GM19023 (cell line): ENCODE measurements at regions not wholly inside any gene's neighbourhood (a gene's known extent, or its start where the extent isn't known, plus 50 kb on each side); places are given as distances from the start of the nearest gene placed in this dataset.
"Not testable (repeated sequence)": the region's sequence is repeated elsewhere in the genome, so short reads cannot be mapped to it uniquely, and the experiment has no call there.

ENCODE experiments used
- ATAC-seq: cut with Tn5 transposase; IDR thresholded peaks from one replicate; pipeline ENCODE4 v1.9.1; 2021; ENCODE audit warnings: mild to moderate bottlenecking, moderate library complexity; ENCODE audit not compliant: unreplicated experiment

DNA sequence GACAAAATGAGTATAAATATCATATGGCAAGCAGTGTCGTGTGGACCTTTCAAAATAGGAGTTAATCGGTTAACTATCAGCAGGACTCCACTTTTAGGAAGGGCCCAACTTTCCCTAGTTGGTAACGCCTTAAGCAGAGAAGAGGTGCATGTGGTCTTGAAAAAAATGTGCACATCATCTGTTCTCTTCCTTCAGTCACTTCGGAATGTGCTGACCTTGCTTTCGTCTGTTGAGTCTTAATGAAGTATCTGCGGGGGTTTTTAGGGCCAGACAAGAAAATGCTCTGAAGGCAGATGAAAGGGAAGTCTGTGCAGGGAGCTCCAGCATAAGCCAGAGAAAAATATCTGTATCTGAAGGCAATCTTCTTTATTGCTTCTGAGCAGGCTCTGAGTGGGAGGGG is 185.2 kb downstream of the AEBP2 start:
- no peak for ATAC-seq

DNA sequence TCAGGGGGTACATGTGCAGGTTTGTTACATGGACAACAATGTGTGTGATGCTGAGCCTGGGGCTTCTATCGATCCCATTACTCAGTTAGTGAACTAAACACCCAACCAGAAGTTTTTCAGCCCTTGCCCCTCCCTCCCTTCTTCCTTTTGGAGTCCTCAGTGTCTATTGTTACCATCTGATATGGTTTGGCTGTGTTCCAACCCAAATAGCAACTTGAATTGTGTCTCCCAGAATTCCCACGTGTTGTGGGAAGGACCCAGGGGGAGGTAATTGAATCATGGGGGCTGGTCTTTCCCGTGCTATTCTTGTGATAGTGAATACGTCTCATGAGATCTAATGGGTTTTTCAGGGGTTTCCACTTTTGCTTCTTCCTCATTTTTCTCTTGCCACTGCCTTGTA is 186.3 kb downstream of the AEBP2 start:
- ATAC-seq: not testable (repeated sequence)

DNA sequence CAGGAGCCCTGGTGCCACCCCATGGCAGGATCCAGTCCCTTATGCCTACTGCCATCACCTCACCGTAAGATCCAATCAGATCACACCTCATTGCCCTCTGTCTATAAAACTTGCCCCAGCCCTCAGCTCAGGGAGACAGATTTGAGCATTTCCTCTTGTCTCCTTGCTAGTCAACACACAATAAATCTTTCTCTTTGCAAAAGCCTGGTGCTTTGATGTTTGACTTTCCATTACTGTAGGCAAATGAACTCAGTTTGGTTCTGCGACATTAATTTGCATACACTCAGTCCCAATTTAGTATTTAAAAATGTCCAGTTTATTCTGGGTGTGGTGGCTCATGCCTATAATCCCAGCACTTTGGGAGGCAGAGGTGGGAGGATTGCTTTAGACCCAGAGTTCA is 188.4 kb downstream of the AEBP2 start:
- no peak for ATAC-seq

DNA sequence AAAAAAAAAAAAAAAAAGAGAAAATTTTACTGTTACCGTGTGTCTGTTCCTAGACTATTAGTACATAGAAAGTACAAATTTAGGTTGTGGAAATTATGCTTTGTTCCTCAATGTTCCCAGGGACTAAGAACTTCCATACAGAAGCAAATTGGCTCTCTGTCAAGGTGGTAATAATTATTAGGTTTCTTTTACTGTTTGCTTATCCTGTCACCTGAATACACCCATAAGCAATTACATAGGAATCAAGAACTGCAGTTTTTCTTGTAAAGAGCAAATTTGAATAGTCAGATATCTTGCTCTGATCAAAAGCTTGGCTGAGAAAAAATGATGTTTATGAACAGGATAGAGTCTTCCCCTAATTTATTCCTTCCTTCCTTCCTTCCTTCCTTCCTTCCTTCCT is 191.2 kb downstream of the AEBP2 start:
- ATAC-seq: no peak

DNA sequence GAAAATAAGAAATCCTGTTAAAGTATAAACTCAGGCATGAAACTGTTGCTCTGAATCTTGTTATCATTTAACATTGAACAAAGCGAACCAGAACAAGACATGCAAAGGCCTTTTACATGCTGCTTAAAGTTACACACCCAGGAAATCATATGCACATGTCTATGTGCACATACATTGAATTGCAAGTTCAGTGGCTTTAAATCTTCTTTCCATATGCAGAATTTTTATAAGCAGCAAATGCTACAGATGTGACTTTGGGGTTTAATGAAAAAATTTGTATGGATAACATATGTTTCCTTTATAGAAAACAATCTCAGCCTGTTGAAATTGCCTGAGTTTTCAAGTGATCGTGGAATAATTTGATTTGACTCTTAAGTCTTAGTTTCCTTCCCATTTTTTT is 193.9 kb downstream of the AEBP2 start:
- no peak for ATAC-seq

DNA sequence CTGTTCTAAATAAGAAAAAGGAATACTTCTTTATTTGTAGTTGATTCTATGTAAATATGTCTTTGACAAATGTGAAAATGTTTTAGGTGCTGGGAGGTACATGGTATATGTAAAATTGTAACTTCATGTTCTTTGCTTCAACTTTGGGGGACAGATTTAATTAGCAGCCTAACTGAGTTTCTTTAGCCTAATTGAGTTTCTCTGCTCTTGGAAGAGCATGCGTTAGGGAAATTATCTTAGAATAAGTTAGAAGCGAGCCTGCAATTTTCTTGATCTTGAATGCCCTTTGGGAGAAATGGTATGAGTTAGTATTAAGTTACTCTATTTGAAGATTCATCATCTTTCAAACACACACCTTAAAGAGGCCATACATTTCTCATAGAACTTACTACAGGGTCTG is 194.3 kb downstream of the AEBP2 start:
- ATAC-seq: no peak

DNA sequence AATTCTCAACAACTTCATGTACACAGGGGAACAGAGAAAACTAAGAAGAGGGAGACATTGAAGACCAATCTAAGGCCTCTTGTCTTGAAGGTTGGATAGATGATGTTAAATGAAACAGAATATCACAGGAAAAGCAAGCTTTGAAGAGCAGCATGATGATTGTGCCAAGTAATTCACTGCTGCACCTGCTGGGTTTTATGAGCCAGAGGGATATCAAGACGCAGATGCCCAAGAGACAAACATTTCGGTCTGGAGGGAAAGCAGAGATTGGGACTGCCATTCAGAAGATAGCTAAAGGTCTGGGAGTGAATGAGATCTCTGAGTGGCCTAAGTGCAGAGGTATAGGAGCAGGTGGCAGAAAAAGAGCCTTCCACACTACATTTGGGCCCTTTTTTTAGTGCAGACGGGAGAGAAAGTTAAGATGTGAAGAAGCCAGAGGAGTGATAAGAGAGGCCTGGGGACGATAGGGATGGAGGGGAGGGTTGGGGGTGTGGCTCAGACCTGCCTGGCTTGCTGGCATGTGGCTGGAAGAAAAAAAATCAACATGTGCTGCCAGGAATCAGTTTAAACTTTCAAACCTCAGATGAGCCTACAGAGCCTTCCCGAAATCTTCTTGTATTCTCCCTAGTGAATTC is 200.6 kb downstream of the AEBP2 start:
- no peak for ATAC-seq

DNA sequence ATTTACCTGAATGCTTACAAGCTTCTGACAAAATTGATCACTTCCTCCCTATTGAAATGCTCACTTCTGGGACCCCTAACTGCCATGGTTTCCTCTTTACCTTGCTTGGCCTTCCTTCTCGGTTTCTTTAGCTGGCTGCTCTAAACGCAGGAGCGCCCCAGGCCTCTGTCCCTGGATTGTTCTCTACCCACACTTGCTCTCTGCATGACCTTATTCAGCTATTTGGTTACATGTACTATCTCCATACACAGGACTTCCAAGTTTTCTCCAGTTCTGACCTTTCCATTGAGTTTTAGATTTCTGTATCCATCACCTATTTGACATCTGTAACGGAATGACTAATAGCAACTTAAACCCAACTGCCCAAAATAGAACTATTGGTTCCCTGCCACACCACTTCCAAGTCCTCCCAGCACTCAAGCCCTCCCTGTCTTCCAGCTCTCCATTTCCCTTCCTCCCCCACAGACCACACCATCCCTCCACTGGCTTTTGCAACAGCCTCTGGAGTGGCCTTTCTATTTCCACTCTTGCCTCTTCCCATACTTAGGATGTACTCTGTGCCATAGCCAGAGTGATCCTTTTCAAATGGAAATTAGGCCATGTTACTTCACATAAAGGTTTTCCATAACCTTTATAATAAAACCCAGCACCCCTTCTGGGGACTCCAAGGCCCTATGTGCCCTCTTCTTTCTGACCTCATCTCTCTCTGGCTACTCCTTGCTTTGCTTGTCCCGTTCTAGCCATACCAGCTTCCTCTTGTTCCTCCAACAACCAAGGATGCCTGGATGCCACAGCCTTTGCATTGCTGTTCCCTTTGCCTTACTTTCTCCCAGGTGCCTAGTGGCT is 202.2 kb downstream of the AEBP2 start:
- ATAC-seq: no peak

DNA sequence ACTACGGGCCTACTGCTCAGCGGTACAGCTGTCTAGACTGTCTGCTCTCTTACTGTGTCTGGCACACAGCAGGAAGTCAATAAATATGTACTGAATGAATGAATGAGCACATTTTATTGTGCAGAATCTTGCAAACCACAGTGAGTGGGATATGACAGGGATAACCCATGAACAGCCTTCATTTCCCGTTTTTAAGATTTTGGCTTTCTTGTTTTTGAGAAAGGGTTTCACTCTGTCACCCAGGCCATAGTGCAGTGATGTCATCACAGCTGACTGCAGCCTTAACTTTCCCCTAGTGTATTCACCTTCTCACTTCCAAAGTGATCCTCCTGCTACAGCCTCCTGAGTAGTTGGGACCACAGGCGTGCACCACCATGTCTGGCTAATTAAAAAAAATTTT is 203.1 kb downstream of the AEBP2 start:
- no peak for ATAC-seq

DNA sequence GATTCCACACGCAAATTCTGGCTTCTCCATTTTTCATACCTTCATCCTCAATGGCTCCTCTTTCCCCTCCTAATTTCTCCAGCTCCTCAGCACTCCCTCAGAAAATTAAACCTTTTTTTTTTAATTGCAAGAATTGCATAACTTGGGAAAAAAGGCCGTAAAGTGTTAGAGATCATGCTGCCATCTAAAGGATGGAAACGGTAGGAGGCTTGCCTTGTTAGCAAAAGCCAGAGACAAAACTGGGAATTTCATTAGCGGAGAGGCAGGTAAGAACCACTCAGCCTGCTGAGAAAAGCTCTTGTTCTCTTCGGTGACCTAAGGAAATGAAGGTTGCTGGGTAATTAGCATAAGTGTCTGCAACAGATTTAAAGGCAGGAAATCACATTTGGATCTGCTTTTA is 204.3 kb downstream of the AEBP2 start:
- ATAC-seq: no peak

DNA sequence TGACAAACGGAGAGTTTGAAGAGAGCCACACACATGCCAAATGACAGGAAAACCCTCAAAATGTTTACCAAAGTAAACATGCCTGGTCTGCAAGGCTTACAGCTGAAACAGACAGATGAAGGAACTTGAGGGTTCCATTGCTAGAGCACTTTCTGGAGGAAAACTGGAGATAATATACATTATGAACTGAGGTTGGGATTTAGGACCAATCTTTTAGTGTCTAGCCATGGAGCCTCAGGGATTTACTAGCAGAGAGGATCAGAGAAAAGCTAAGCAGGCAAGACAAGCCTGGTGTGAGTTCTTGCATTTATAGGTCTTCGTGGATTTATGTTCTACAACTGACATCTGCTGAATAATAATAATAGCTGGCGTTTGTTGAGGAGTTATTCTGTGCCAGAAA is 205.3 kb downstream of the AEBP2 start:
- ATAC-seq: no peak

DNA sequence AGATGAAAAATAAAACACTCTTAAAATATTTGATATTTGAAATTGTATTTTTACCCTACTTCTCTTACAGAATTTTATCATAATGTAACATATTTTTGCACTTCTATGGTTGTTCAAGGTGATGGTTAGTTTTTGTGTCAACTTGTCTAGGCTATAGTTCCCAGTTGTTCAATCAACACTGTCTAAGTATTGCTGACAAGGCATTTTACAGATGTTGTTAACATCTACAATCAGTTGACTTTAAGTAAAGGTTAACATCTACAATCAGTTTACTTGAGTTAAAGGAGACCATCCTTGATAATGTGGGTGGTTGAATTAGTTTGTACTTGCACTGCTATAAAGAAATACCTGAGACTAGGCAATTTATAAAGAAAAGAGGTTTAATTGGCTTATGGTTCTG is 206.5 kb downstream of the AEBP2 start:
- ATAC-seq: no peak

DNA sequence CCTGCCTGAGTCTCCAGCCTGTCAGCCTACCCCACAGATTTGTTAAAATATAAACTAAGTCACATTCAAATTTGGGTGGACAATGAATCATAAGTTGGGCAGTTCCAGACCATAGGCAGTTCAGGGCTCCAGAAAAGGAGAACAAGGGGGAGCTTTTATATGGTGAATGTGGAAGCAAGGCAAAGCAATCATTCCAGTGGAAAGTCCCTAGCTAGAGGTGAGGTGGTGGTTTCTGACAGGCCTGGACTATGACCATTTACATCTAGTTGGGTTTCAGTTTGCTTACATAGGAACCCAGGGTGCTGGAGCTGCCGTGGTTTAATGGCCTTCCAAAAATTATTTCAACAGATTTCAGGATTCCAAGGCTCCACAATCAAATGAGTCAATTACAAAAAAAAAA is 207.3 kb downstream of the AEBP2 start:
- no peak for ATAC-seq

DNA sequence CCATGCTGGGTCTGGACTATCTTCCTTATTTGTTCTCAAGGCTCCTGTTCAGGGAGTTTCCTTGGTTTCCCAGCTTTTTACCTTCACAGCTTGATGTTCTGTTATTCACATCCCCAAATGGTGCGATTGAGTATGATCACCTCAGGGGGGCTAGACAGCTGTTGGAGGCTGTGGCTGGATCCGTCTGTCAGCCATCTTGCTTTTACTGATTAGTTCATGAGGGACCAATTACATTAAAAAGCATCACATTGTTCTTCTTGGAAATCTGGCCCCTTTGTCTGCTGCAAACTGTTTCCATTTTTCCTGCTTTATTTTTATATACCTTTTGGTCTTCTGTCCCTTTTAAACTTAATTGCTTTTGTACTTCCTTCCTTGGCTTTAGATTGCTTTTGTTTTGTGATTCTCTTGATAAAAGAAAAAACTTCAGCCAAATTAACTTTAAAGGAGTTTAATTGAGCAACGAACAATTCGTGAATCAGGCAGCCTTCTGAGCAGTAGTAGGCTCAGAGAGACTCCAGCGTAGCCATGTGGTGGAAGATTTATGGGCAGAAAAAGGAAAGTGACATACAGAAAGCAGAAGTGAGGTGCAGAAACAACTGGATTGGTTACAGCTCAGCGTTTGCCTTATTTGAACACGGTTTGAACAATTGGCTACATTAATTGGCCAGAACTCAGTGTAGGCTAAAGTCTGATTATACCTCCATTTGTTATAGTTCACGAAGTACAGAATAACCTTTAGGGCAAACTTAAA is 208.7 kb downstream of the AEBP2 start:
- ATAC-seq: no peak

DNA sequence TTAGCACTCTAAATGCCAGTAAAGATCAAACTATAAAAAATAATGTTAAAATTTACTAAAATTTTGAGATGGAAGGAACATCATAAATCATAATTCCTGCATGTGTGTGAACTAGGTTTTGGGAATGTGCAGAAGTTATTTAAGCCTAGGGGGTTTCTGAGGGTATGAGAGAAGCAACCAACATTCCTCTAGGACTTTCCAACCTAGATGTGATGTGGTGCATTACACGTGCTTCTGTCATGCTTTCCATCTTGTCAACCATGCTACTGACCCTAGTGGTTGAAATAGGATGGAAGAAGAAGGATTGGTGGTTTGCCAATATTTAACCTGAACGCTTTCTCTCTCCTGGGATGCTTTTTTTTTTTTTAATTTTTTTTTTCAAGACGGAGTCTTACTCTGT is 209.3 kb downstream of the AEBP2 start:
- no peak for ATAC-seq

DNA sequence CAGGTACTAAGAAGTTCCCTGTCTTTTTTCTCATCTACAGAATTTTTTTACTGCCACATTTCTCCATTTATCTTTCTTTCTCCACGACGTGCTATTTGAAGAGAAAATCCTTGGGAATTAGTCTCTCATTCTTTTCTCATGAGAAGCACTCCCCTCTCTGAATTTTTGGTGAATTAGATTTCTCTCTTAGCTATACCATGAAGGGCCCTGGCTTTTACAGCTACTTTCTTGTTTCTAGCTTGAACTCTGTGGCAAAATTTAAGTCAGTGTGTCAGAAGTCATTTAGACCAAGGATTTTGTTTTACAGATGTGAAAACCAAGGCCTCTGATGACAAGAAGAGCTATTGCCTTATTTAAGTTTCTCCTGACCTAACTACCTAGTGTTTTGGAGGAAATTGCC is 213.1 kb downstream of the AEBP2 start:
- no peak for ATAC-seq

DNA sequence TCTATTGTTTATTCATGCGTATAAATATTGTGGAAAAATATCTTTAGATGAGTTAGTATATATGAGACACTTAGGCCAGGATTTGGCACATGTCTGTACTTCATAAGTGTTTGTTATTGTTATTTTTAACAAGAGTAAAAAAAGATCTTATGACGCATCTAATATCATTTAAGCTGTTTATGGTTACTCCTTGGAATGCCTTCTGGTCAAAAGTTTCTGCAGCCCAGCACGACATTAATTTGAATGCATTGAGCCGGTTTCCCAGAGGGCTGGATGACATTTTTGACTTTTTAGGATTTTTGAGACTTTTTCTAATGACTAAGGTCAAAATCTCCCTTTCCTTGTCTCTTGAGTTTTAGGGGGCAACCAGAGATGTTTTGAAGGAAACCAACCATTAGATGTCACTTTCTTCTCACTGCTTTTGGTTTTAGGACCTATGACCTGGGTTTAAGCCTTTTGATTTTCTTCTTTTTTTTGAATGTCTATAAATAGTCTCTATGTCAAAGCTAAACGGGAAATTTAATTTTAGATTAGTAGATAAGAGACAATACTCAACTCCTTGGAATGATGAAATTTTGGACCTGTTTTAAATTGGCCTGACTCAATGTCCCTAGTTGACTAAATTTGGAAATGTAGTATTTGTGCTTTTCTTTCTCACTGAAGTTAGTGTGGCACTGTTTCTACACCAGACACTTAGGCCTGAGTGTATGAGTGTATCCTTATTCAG is 215.5 kb downstream of the AEBP2 start:
- ATAC-seq: no peak

DNA sequence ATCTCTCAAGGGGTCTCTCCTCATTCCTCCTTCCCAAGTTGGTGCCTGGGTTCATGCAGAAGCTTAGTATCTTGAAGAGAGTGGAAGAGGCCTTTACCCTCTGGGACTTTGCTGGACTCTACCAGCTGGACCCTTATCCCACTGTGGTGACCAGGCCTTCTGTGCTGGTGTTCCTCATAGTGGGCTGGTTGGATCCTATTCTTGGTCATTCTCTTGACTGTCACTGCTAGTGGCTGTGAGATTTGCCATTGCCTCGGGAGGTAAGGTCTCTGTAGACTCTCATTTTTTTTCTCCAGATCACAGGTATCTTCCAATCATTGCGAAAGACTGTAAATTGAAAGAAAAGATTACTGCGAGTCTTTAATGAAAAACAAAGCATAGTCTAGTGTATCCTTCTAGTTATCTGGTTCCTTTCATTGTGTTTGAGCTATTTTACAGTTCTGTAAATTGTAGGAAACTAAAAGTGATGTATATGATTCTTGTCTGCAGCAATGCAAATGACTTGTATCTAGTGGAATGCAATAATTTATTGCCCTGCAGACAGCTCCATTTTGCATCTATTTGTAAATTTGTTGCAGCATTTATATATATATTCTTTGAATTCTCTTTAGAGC is 217.9 kb downstream of the AEBP2 start:
- ATAC-seq: no peak

DNA sequence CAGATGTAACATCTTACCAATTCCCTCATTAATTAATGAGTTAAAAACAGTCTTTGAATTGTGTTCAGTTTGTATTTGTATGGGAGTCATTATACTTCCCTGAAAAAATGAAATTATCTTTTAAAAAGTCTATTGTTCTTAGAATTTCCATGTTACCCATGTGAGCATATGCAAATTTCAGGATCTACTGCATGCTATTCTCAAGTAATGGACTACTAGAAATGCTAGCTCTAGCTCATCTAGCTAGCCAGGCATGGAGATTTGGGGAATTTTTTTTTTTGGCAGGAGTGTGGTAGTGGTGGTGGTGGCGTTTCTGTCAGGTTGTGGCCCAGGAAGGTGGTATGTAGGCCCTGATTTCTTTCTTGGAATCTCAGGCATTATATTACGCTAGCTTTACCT is 218.4 kb downstream of the AEBP2 start:
- no peak for ATAC-seq

DNA sequence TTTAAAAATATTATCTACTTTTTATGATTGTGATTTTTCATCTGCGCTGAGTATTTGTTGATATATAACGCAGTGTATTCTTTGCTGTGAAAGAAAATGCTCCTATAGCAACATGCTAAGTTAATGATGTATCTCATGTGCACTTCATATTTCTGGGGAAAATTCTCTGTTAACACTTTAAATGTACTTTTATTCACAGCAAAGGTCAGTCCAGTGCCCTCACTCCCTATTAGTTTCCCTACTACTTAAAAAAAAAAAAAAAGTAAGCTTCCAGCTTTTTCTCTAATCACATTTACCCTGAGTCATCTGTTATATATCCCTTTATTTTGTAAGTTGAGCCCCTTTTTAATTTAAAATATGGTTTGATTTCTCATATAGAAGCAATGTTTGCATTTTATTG is 219.8 kb downstream of the AEBP2 start:
- no peak for ATAC-seq

DNA sequence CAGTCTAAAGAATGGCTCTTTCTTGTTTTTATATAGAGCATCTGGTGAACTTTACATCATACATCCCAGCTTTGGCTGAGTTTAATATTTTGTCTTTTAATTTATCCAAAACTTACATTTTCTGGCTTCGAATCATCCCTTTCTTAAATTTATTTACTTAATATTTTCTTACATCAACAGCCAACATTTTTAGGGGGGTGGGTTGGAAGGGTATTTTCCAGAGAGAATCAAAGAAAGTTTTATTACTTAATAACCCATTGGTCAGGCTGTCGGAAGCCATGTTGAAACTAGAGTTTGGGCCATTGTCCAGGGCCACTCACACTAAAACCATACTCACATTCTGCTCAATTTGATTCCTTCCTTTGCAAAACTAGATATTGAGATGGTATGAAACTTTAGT is 220.2 kb downstream of the AEBP2 start:
- ATAC-seq: no peak
